B cell (primary cell): ENCODE measurements at regions not wholly inside any gene's neighbourhood (a gene's known extent, or its start where the extent isn't known, plus 50 kb on each side); places are given as distances from the start of the nearest gene placed in this dataset.

Experiments used
- ATAC-seq: fragments of 200-7000 bp; cut with Tn5 transposase; one replicate; pipeline ENCODE4 v1.10.0; 2021; ENCODE audit warnings: low read depth, mild to moderate bottlenecking, moderate number of reproducible peaks, moderate library complexity
- CTCF ChIA-PET: fragments of 350-600 bp; sonication (Branson Sonifier 250); formaldehyde crosslinking; loops from one replicate; lab custom pipeline; 2021; ENCODE audit warnings: antibody characterized with exemption, inconsistent platforms; lab: Charles Lee
- POLR2A ChIA-PET: fragments of 350-600 bp; sonication (Branson Sonifier 250); formaldehyde crosslinking; loops from one replicate; lab custom pipeline; 2021; ENCODE audit warnings: antibody characterized with exemption; lab: Charles Lee
- DNase-seq: peaks from one replicate; pipeline ENCODE4 v3.0.0; 2013
- H2AFZ ChIP-seq: 2 replicates; pipeline ENCODE4 v1.6.1; 2012; ENCODE audit warnings: mild to moderate bottlenecking, low read depth, low read length; ENCODE audit not compliant: insufficient read depth, poor library complexity, severe bottlenecking
- H3K27ac ChIP-seq, 2 donors: 1 replicate in 1 of 2; 2 replicates in 1 of 2; pipeline ENCODE4 v1.5.1; 2012 to 2013; ENCODE audit warnings: low read length in 2 of 2, mild to moderate bottlenecking in 2 of 2, moderate library complexity in 1 of 2
- H3K27me3 ChIP-seq, 4 experiments: fragments of 200-600 bp in 1 of 4; sonication (generic) in 1 of 4; replicated peaks in 1 of 4; 1 replicate in 2 of 4; 2 replicates in 2 of 4; pipeline versions ENCODE4 v1.6.1 to v1.7.0; 2013 to 2016; ENCODE audit warnings: low read length in 3 of 4, mild to moderate bottlenecking in 2 of 4, mixed read lengths in 1 of 4, moderate library complexity in 1 of 4; ENCODE audit not compliant: insufficient read depth in 4 of 4, control insufficient read depth in 3 of 4; ENCODE audit errors: control extremely low read depth in 1 of 4
- H3K36me3 ChIP-seq, 2 experiments: replicated peaks in 1 of 2; 1 replicate in 1 of 2; 2 replicates in 1 of 2; pipeline versions ENCODE4 v1.6.1 to v1.7.1; 2013; ENCODE audit warnings: low read length in 1 of 2; ENCODE audit not compliant: insufficient read depth in 2 of 2, control insufficient read depth in 1 of 2; ENCODE audit errors: control extremely low read depth in 1 of 2, extremely low read depth in 1 of 2
- H3K4me1 ChIP-seq, 2 donors: fragments of 200-600 bp in 1 of 2; sonication (generic) in 1 of 2; 1 replicate in 1 of 2; 2 replicates in 1 of 2; pipeline versions ENCODE4 v1.5.1 to v1.6.1; 2013 to 2017; ENCODE audit warnings: low read length in 2 of 2; ENCODE audit not compliant: control insufficient read depth in 2 of 2, insufficient read depth in 2 of 2
- H3K4me2 ChIP-seq: replicated peaks from 2 replicates; pipeline ENCODE3; 2012; ENCODE audit warnings: mild to moderate bottlenecking, low read depth, low read length; ENCODE audit not compliant: poor library complexity, severe bottlenecking
- H3K4me3 ChIP-seq, 5 experiments: fragments of 200-600 bp in 1 of 5; sonication (generic) in 1 of 5; 1 replicate in 3 of 5; 2 replicates in 2 of 5; pipeline versions ENCODE4 v1.5.1 to v1.7.0; 2011 to 2016; ENCODE audit warnings: low read length in 4 of 5, mild to moderate bottlenecking in 4 of 5, low read depth in 2 of 5, control low read depth in 1 of 5, moderate library complexity in 1 of 5; ENCODE audit not compliant: insufficient read depth in 1 of 5; ENCODE audit errors: control extremely low read depth in 1 of 5, extremely low read depth in 1 of 5
- H3K79me2 ChIP-seq: fragments of 200-600 bp; sonication (generic); one replicate; pipeline ENCODE4 v1.6.0; 2016; ENCODE audit warnings: low read length; ENCODE audit not compliant: control insufficient read depth, insufficient read depth
- H3K9ac ChIP-seq: fragments of 200-600 bp; sonication (generic); 2 replicates; pipeline ENCODE4 v1.6.1; 2017; ENCODE audit warnings: mild to moderate bottlenecking, low read length, moderate library complexity
- H3K9me3 ChIP-seq, 3 donors: one replicate each; pipeline versions ENCODE4 v1.6.1 to v1.7.1; 2013; ENCODE audit warnings: low read length in 2 of 3; ENCODE audit not compliant: control insufficient read depth in 2 of 3, insufficient read depth in 1 of 3; ENCODE audit errors: control extremely low read depth in 1 of 3
- H4K20me1 ChIP-seq: 2 replicates; pipeline ENCODE4 v1.6.0; 2012; ENCODE audit warnings: mild to moderate bottlenecking, low read length; ENCODE audit not compliant: insufficient read depth, control insufficient read depth, poor library complexity, severe bottlenecking
- H3K27ac Mint-ChIP-seq: one replicate; pipeline ENCODE4 v1.8.0; 2021; ENCODE audit warnings: mixed read lengths
- H3K27me3 Mint-ChIP-seq: one replicate; pipeline ENCODE4 v1.8.0; 2021; ENCODE audit warnings: mixed read lengths
- H3K4me1 Mint-ChIP-seq: one replicate; pipeline ENCODE4 v1.8.0; 2021; ENCODE audit warnings: mixed read lengths
- H3K4me3 Mint-ChIP-seq: one replicate; pipeline ENCODE4 v1.8.0; 2021; ENCODE audit warnings: mixed read lengths
- H3K9me3 Mint-ChIP-seq: one replicate; pipeline ENCODE4 v1.8.0; 2022; ENCODE audit warnings: mixed read lengths; ENCODE audit not compliant: insufficient read depth
- EZH2 ChIP-seq: IDR thresholded peaks from 2 replicates; pipeline ENCODE4 v1.6.1; 2012; ENCODE audit warnings: borderline replicate concordance, low read depth, mild to moderate bottlenecking, moderate library complexity, low read length; ENCODE audit not compliant: insufficient read depth, poor library complexity, severe bottlenecking
- WGBS: methylation state at CpG from one replicate; pipeline ENCODE4 v1.1.5; 2013; ENCODE audit warnings: missing lambda C conversion rate; ENCODE audit not compliant: insufficient coverage; 5-methylcytosine and 5-hydroxymethylcytosine counted together
- intact Hi-C: fragments of 100-400 bp; cut with micrococcal nuclease; formaldehyde crosslinking; loops from one replicate; pipeline ENCODE4 v1.10.0; 2022
- TF ChIP-seq, protein P1 (sequence below): fragments of 200-600 bp; IDR thresholded peaks from one replicate; pipeline ENCODE4 v1.8.0; 2022; ENCODE audit warnings: antibody characterized with exemption, mild to moderate bottlenecking

DNA sequence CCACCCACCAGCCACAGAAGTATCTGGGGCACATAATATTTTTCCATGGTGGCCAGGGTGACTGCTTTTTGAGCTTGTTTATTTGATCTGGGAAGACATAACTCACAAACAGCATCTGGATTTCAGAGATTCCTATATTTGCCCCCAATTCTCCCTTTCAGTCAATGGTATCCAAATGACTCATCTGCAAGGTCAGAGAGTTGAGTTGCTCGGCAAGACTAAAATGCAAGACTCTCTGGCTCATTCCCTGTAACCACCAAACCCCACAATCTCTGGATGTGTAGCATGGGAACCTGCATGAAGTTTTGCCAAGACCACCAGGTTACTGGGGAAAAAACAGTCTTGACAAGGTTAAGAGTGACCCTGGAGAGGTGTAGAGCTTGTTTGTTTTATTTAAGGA, 174.9 kb upstream of the FAR2 start:
- Mint-ChIP-seq H3K27ac (no peak overlapping the region), H3K27me3 (peaks cover 3% of the 10 kb centered on the region), H3K4me3 (no peak overlapping the region), H3K9me3 (no peaks in the 10 kb centered on the region), H3K4me1 (no peaks in the 10 kb centered on the region)
- H3K9ac ChIP-seq = no peak overlapping the region
- ChIA-PET CTCF (no interaction called here), POLR2A (no interaction called here)
- no peaks in the 10 kb centered on the region for H3K36me3 ChIP-seq
- no peak overlapping the region for H2AFZ ChIP-seq
- TF ChIP-seq, protein P1, sequence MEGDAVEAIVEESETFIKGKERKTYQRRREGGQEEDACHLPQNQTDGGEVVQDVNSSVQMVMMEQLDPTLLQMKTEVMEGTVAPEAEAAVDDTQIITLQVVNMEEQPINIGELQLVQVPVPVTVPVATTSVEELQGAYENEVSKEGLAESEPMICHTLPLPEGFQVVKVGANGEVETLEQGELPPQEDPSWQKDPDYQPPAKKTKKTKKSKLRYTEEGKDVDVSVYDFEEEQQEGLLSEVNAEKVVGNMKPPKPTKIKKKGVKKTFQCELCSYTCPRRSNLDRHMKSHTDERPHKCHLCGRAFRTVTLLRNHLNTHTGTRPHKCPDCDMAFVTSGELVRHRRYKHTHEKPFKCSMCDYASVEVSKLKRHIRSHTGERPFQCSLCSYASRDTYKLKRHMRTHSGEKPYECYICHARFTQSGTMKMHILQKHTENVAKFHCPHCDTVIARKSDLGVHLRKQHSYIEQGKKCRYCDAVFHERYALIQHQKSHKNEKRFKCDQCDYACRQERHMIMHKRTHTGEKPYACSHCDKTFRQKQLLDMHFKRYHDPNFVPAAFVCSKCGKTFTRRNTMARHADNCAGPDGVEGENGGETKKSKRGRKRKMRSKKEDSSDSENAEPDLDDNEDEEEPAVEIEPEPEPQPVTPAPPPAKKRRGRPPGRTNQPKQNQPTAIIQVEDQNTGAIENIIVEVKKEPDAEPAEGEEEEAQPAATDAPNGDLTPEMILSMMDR = no peak
- TF ChIP-seq EZH2 = no peak
- H3K79me2 ChIP-seq = no peaks in the 10 kb centered on the region
- no peak overlapping the region for H3K27ac ChIP-seq
- H4K20me1 ChIP-seq = no peaks in the 10 kb centered on the region
- no peak overlapping the region for H3K4me2 ChIP-seq
- no peaks in the 10 kb centered on the region for H3K27me3 ChIP-seq
- no peaks in the 10 kb centered on the region for H3K4me1 ChIP-seq
- no peak overlapping the region for H3K4me3 ChIP-seq
- intact Hi-C loops = no loop called here
- no CpG with 5 or more reads among the region's 1 CpG for WGBS
- H3K9me3 ChIP-seq = peaks cover 0 to 2% (median 0%) of the 10 kb centered on the region in 3 donors
- ATAC-seq (no peak), DNase-seq (no peak)

DNA sequence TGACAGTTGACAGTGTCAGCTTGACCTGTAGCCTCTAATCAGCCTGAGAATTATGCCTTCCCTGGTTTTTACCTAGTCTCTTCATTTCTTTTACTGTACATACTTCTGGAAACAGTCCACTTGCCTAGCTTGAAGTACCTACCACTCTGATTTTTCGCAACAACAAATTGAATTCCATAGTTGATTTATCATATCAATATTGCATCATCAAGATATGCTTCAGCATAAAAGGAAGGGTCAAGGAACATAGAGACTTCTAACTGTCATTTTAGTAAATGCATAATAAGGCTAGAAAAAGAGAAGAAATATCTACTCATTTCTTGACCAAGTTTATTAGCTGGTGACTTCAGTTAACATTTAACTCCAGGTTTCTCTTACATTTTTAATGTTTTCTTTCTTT, 174.2 kb upstream of the FAR2 start:
- H3K4me1 Mint-ChIP-seq = no peaks in the 10 kb centered on the region
- TF ChIP-seq EZH2 = no peak
- TF ChIP-seq, protein P1 = no peak
- H3K27ac Mint-ChIP-seq = no peak overlapping the region
- DNase-seq (no peak), ATAC-seq (no peak)
- Histone ChIP-seq H3K4me1 (no peaks in the 10 kb centered on the region), H2AFZ (no peak overlapping the region), H3K9me3 (peaks cover 0 to 2% (median 0%) of the 10 kb centered on the region in 3 donors), H4K20me1 (no peaks in the 10 kb centered on the region), H3K36me3 (no peaks in the 10 kb centered on the region), H3K27ac (no peak overlapping the region), H3K27me3 (no peaks in the 10 kb centered on the region), H3K4me3 (no peak overlapping the region), H3K4me2 (no peak overlapping the region), H3K9ac (no peak overlapping the region), H3K79me2 (no peaks in the 10 kb centered on the region)
- CTCF ChIA-PET = no interaction called here
- no peak overlapping the region for H3K4me3 Mint-ChIP-seq
- POLR2A ChIA-PET = no interaction called here
- intact Hi-C loops = no loop called here
- peaks cover 3% of the 10 kb centered on the region for H3K27me3 Mint-ChIP-seq
- WGBS = no CpG with 5 or more reads among the region's 1 CpG
- H3K9me3 Mint-ChIP-seq = no peaks in the 10 kb centered on the region
